ENCODE measurements at regions not wholly inside any gene's neighbourhood (a gene's known extent, or its start where the extent isn't known, plus 50 kb on each side); places are given as distances from the start of the nearest gene placed in this dataset.
"Not testable (repeated sequence)": the region's sequence is repeated elsewhere in the genome, so short reads cannot be mapped to it uniquely, and the experiment has no call there.

DNA sequence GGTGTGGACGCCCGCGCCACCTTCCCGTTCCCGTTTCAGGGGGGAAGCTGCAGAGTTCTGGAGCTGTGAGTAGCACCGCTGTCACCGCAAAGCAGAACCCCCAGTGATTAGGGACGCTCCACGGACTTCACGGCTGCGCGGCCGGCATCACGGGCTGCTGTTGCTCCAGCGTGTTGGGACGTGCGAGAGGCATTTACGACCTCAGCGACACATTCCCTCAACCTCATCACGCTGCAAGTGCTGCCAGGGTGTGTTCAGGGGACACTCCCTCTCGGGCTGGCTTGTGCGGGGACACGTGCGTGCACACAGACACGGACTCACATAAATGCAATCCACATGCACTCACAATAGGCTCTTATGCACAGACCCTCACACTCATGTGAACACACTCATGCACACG lies 187.9 kb downstream of the NPIPB11 start:
- not testable (repeated sequence) for TF ChIP-seq EP300 (IDR thresholded peaks at IDR 0.05; ENCODE audit: low read depth); POLR2A (IDR thresholded peaks at IDR 0.05)

All from transverse colon (tissue), 1 donor.